ENCODE measurements at regions not wholly inside any gene's neighbourhood (a gene's known extent, or its start where the extent isn't known, plus 50 kb on each side); places are given as distances from the start of the nearest gene placed in this dataset.

- Histone ChIP-seq H3K27me3 (ENCODE audit: control insufficient read depth in 3 of 3, insufficient read depth in 3 of 3, low read depth in 1 of 3, low read length in 3 of 3) (peaks cover 3 to 55% (median 35%) of the 10 kb centered on the region in 3 experiments), H2BK120ac (ENCODE audit: low read depth, low read length) (no peak overlapping the region), H2AFZ (ENCODE audit: low read length) (no peak overlapping the region), H2BK12ac (ENCODE audit: low read length) (no peak overlapping the region), H3K14ac (ENCODE audit: low read length) (no peak overlapping the region), H3K9me3 (replicated peaks in 1 of 2; ENCODE audit: control insufficient read depth in 2 of 2, insufficient read depth in 1 of 2, low read depth in 1 of 2, low read length in 2 of 2) (peaks cover 0 to 8% of the 10 kb centered on the region in 2 donors), H4K8ac (ENCODE audit: low read depth, low read length) (no peak overlapping the region), H2BK5ac (ENCODE audit: low read length) (no peak overlapping the region), H3K9ac (ENCODE audit: low read depth, low read length, poor library complexity) (no peak overlapping the region), H2AK5ac (ENCODE audit: low read depth, low read length) (peak overlapping the region; percentile 10), H3K4me1 (ENCODE audit: control insufficient read depth in 2 of 2, insufficient read depth in 1 of 2, low read depth in 1 of 2, low read length in 2 of 2) (no peaks in the 10 kb centered on the region), H2BK15ac (ENCODE audit: low read length) (no peak overlapping the region), H3K4ac (ENCODE audit: low read length) (no peak overlapping the region), H3K4me2 (ENCODE audit: insufficient read depth, low read length, poor library complexity, severe bottlenecking) (no peak overlapping the region), H4K91ac (ENCODE audit: low read depth, low read length, poor library complexity) (no peak overlapping the region), H3K23ac (ENCODE audit: low read depth, low read length, poor library complexity) (no peak overlapping the region), H3K36me3 (replicated peaks in 1 of 2; ENCODE audit: control insufficient read depth in 2 of 2, insufficient read depth in 2 of 2, low read length in 2 of 2) (no peaks in the 10 kb centered on the region), H3K79me1 (ENCODE audit: low read depth, low read length) (no peaks in the 10 kb centered on the region), H3K27ac (replicated peaks; ENCODE audit: low read length) (no peak overlapping the region), H3K4me3 (ENCODE audit: low read length in 2 of 2) (no peak overlapping the region), H3K18ac (ENCODE audit: low read length) (no peak overlapping the region)
- WGBS, 2 donors (ENCODE audit: extremely low coverage in 2 of 2, insufficient read length in 2 of 2, insufficient replicate concordance in 1 of 2) = no CpG with 5 or more reads among the region's 43 CpGs
- DNase-seq (ENCODE audit: low spot score) = no peak
Observed at GRCh38 chr12:132392389-132393244, 63.2 kb upstream of the GALNT9 start.

GRCh38 chr12:132391326-132392041 lies 62.1 kb upstream of the GALNT9 start:
- Histone ChIP-seq H3K14ac (ENCODE audit: low read length) (no peak overlapping the region), H3K18ac (ENCODE audit: low read length) (no peak overlapping the region), H4K91ac (ENCODE audit: low read depth, low read length, poor library complexity) (no peak overlapping the region), H4K8ac (ENCODE audit: low read depth, low read length) (no peak overlapping the region), H2BK12ac (ENCODE audit: low read length) (no peak overlapping the region), H3K4me1 (ENCODE audit: control insufficient read depth in 2 of 2, insufficient read depth in 1 of 2, low read depth in 1 of 2, low read length in 2 of 2) (no peaks in the 10 kb centered on the region), H2BK5ac (ENCODE audit: low read length) (no peak overlapping the region), H2BK15ac (ENCODE audit: low read length) (no peak overlapping the region), H3K9ac (ENCODE audit: low read depth, low read length, poor library complexity) (no peak overlapping the region), H2BK120ac (ENCODE audit: low read depth, low read length) (no peak overlapping the region), H3K27ac (replicated peaks; ENCODE audit: low read length) (no peak overlapping the region), H3K4me3 (ENCODE audit: low read length in 2 of 2) (no peak overlapping the region), H2AK5ac (ENCODE audit: low read depth, low read length) (no peak overlapping the region), H3K79me1 (ENCODE audit: low read depth, low read length) (no peaks in the 10 kb centered on the region), H3K4ac (ENCODE audit: low read length) (no peak overlapping the region), H3K9me3 (replicated peaks in 1 of 2; ENCODE audit: control insufficient read depth in 2 of 2, insufficient read depth in 1 of 2, low read depth in 1 of 2, low read length in 2 of 2) (peaks cover 0 to 11% of the 10 kb centered on the region in 2 donors), H3K23ac (ENCODE audit: low read depth, low read length, poor library complexity) (no peak overlapping the region), H3K4me2 (ENCODE audit: insufficient read depth, low read length, poor library complexity, severe bottlenecking) (no peak overlapping the region), H3K36me3 (replicated peaks in 1 of 2; ENCODE audit: control insufficient read depth in 2 of 2, insufficient read depth in 2 of 2, low read length in 2 of 2) (no peaks in the 10 kb centered on the region), H3K27me3 (ENCODE audit: control insufficient read depth in 3 of 3, insufficient read depth in 3 of 3, low read depth in 1 of 3, low read length in 3 of 3) (peaks cover 9 to 61% (median 34%) of the 10 kb centered on the region in 3 experiments), H2AFZ (ENCODE audit: low read length) (no peak overlapping the region)
- no CpG with 5 or more reads among the region's 43 CpGs for WGBS, 2 donors (ENCODE audit: extremely low coverage in 2 of 2, insufficient read length in 2 of 2, insufficient replicate concordance in 1 of 2)
- DNase-seq (ENCODE audit: low spot score) = no peak

GRCh38 chr12:132390287-132391076 lies 61.1 kb upstream of the GALNT9 start:
- no peak overlapping the region for H2BK5ac ChIP-seq (ENCODE audit: low read length)
- peak overlapping the region; percentile 32 for H3K23ac ChIP-seq (ENCODE audit: low read depth, low read length, poor library complexity)
- no peak overlapping the region for H3K27ac ChIP-seq (replicated peaks; ENCODE audit: low read length)
- H3K4me3 ChIP-seq (ENCODE audit: low read length in 2 of 2) = no peak overlapping the region
- H2BK12ac ChIP-seq (ENCODE audit: low read length) = no peak overlapping the region
- H2BK120ac ChIP-seq (ENCODE audit: low read depth, low read length) = no peak overlapping the region
- H2BK15ac ChIP-seq (ENCODE audit: low read length) = no peak overlapping the region
- H3K9ac ChIP-seq (ENCODE audit: low read depth, low read length, poor library complexity) = no peak overlapping the region
- H3K4me2 ChIP-seq (ENCODE audit: insufficient read depth, low read length, poor library complexity, severe bottlenecking) = no peak overlapping the region
- no peaks in the 10 kb centered on the region for H3K79me1 ChIP-seq (ENCODE audit: low read depth, low read length)
- H3K36me3 ChIP-seq (replicated peaks in 1 of 2; ENCODE audit: control insufficient read depth in 2 of 2, insufficient read depth in 2 of 2, low read length in 2 of 2) = no peaks in the 10 kb centered on the region
- H3K14ac ChIP-seq (ENCODE audit: low read length) = no peak overlapping the region
- no peak overlapping the region for H4K91ac ChIP-seq (ENCODE audit: low read depth, low read length, poor library complexity)
- H3K18ac ChIP-seq (ENCODE audit: low read length) = no peak overlapping the region
- H3K9me3 ChIP-seq (replicated peaks in 1 of 2; ENCODE audit: control insufficient read depth in 2 of 2, insufficient read depth in 1 of 2, low read depth in 1 of 2, low read length in 2 of 2) = peaks cover 0 to 11% of the 10 kb centered on the region in 2 donors
- peaks cover 16 to 61% (median 35%) of the 10 kb centered on the region in 3 experiments for H3K27me3 ChIP-seq (ENCODE audit: control insufficient read depth in 3 of 3, insufficient read depth in 3 of 3, low read depth in 1 of 3, low read length in 3 of 3)
- no peaks in the 10 kb centered on the region for H3K4me1 ChIP-seq (ENCODE audit: control insufficient read depth in 2 of 2, insufficient read depth in 1 of 2, low read depth in 1 of 2, low read length in 2 of 2)
- no peak overlapping the region for H3K4ac ChIP-seq (ENCODE audit: low read length)
- peak overlapping the region; percentile 17 for H2AK5ac ChIP-seq (ENCODE audit: low read depth, low read length)
- no peak overlapping the region for H4K8ac ChIP-seq (ENCODE audit: low read depth, low read length)
- no peak overlapping the region for H2AFZ ChIP-seq (ENCODE audit: low read length)
- no peak for DNase-seq (ENCODE audit: low spot score)
- no CpG with 5 or more reads among the region's 23 CpGs for WGBS, 2 donors (ENCODE audit: extremely low coverage in 2 of 2, insufficient read length in 2 of 2, insufficient replicate concordance in 1 of 2)

Data from neuronal stem cell (in vitro differentiated cells).